Naive thymus-derived CD8-positive, alpha-beta T cell (primary cell): ENCODE measurements at regions not wholly inside any gene's neighbourhood (a gene's known extent, or its start where the extent isn't known, plus 50 kb on each side); places are given as distances from the start of the nearest gene placed in this dataset.
A peak's percentile ranks its signal among the peaks of the same experiment; 100 is the strongest.

ENCODE experiments used
- ATAC-seq, 2 donors: fragments of 150-1000 bp; cut with Tn5 transposase in 1 of 2; sonication (Bioruptor Pico), chemical (Tn5 transposase) in 1 of 2; 1 replicate in 1 of 2; 2 replicates in 1 of 2; pipeline ENCODE4 v1.10.0; 2021; ENCODE audit warnings: mild to moderate bottlenecking in 2 of 2, moderate library complexity in 2 of 2
- POLR2A ChIA-PET: fragments of 350-600 bp; sonication (Branson Sonifier 250); formaldehyde crosslinking; loops from one replicate; lab custom pipeline; 2021; ENCODE audit warnings: antibody characterized with exemption; lab: Charles Lee
- DNase-seq, 10 donors: peaks; one replicate each; pipeline versions ENCODE4 v3.0.0 to v3.0.0-alpha.2; 2020 to 2022
- H3K27ac Mint-ChIP-seq, 10 donors: one replicate each; pipeline ENCODE4 v1.8.0; 2020 to 2022; ENCODE audit warnings: mild to moderate bottlenecking in 10 of 10, mixed read lengths in 10 of 10, moderate library complexity in 4 of 10, inconsistent platforms in 1 of 10
- H3K27me3 Mint-ChIP-seq, 5 donors: one replicate each; pipeline ENCODE4 v1.8.0; 2021 to 2022; ENCODE audit warnings: mixed read lengths in 5 of 5
- H3K36me3 Mint-ChIP-seq, 3 donors: one replicate each; pipeline ENCODE4 v1.8.0; 2020 to 2022; ENCODE audit warnings: mixed read lengths in 3 of 3, mild to moderate bottlenecking in 2 of 3, inconsistent platforms in 1 of 3
- H3K4me1 Mint-ChIP-seq, 4 donors: one replicate each; pipeline ENCODE4 v1.8.0; 2021 to 2022; ENCODE audit warnings: mixed read lengths in 4 of 4
- H3K4me3 Mint-ChIP-seq, 10 donors: one replicate each; pipeline ENCODE4 v1.8.0; 2020 to 2022; ENCODE audit warnings: mild to moderate bottlenecking in 10 of 10, mixed read lengths in 10 of 10, moderate library complexity in 6 of 10, inconsistent platforms in 1 of 10
- H3K9me3 Mint-ChIP-seq, 9 donors: one replicate each; pipeline ENCODE4 v1.8.0; 2020 to 2022; ENCODE audit warnings: mixed read lengths in 9 of 9, mild to moderate bottlenecking in 3 of 9, inconsistent platforms in 1 of 9, moderate library complexity in 1 of 9

DNA sequence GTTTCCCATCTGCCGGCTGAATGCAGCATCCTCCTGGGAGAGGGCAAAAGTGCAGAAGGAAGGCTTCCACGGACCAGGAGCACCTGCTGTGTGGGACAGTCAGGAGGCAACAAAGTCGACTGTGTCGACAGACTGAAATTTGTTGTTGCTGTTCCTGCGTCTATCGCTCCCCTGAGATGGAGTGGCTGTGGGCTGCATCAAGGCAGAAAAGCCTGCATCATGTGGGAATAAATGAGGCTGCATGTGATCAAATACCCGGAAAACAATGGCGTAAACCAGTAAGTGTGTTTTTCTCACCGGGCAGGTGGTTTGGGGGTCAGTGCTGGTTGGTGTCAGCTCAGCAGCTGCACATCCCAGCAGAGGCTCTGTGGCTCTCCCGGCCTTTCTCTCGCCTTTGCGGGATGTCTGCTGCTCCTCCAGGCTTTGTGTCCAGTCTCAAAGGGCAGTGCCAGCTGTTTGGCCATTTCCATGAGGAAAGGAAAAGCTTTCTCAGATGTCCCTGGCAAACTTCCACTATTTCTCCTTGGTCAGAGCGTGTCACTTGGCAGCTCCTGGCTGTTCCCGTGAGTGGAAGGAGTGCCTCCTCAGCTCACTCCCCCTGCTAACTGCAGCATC, 262.4 kb downstream of the NDUFA10 start:
- H3K36me3 Mint-ChIP-seq = no peaks in the 10 kb centered on the region
- H3K4me3 Mint-ChIP-seq = no peak overlapping the region
- H3K27ac Mint-ChIP-seq = peak overlapping the region in 1 of 10 donors; percentile 23
- H3K27me3 Mint-ChIP-seq = peaks cover 0 to under 1% (median 0%) of the 10 kb centered on the region in 5 donors
- H3K4me1 Mint-ChIP-seq = peaks cover 0 to under 1% (median 0%) of the 10 kb centered on the region in 4 donors
- peak in 1 of 10 donors; percentile 41 for DNase-seq
- ATAC-seq = no peak
- H3K9me3 Mint-ChIP-seq = peaks cover 0 to 4% (median 0%) of the 10 kb centered on the region in 9 donors
- POLR2A ChIA-PET = no interaction called here

DNA sequence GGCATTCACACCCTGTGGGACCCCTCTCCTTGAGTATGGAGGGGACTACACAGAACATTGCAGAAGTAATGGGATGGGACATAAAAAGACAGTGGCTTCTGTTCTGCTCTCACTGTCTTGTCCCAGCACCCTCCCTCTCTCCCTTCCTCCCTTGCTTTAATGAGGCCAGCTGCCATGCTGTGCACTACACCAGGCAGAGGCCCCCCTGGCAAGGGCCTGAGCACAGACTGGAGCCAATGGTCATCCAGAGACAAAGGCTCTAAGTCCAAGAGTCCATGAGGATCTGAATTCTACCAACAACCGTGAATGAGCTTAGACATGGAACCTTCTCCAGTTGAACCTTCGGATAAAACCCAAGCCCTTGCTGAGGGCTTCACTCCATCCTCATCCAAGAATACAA, 263.0 kb downstream of the NDUFA10 start:
- Mint-ChIP-seq H3K9me3 (peaks cover 0 to 4% (median 0%) of the 10 kb centered on the region in 9 donors), H3K4me3 (no peak overlapping the region), H3K4me1 (peaks cover under 1 to 5% (median 4%) of the 10 kb centered on the region in 4 donors), H3K27me3 (peaks cover 0 to 4% (median 0%) of the 10 kb centered on the region in 5 donors), H3K36me3 (no peaks in the 10 kb centered on the region), H3K27ac (no peak overlapping the region)
- POLR2A ChIA-PET = interaction anchor here (0.6 kb wide), 1 partner anchor 93 kb away, joined by 6 read pairs; no protein-coding TSS in a partner anchor
- no peak for DNase-seq
- no peak for ATAC-seq

DNA sequence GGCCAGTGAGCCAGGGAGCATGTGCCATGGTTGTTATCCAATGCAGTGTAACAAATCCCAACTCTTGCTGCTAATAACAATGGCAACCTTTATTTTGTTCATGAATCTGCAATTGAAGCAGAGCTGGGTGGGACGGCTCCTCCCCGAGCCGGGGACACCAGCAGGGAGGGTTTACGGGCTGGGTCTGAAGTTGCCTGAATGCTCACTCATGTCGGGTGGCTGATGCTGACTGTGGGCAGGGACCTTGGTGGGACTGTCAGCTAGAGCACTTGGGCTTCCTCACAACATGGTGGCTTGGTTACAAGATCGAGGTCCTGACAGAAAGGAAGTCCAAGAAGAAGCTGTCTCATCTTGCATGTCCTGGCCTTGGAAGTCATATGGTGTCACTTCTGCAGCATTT, 264.5 kb downstream of the NDUFA10 start:
- Mint-ChIP-seq H3K4me1 (peaks cover 6 to 18% (median 7%) of the 10 kb centered on the region in 4 donors), H3K36me3 (no peaks in the 10 kb centered on the region), H3K27me3 (peaks cover 0 to 4% (median 0%) of the 10 kb centered on the region in 5 donors), H3K27ac (no peak overlapping the region), H3K4me3 (no peak overlapping the region), H3K9me3 (peaks cover 0 to 4% (median 0%) of the 10 kb centered on the region in 9 donors)
- ATAC-seq = no peak
- POLR2A ChIA-PET = no interaction called here
- DNase-seq = peak in 1 of 10 donors; percentile 22

DNA sequence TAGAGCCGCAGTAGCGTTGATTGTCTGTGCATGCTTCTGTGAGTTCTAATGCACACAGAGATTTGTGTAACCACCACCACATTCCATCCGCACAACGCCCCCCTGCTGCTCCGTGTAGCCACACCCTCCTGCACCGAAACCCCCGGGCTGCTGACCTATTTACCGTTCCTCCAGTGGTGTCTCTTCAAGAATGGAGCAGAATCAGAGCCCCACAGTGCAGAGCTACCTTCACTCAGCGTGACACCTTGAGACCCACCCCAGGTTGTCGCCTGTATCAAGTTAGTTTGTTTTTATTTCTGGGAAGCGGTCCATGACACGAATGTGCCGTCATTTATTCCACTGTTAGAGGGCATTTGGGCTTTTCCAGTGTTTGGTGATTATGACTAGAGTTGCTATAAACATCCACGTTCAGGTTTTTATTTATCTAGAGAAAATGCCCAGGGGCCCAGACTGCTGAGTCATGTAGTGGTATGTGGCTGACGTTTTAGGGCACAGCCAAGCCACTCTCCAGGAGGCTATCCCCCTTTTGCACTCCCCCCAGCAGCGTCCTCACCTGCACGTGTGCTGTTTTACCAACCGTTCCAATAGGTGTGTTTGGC, 266.8 kb downstream of the NDUFA10 start:
- no peak overlapping the region for H3K27ac Mint-ChIP-seq

DNA sequence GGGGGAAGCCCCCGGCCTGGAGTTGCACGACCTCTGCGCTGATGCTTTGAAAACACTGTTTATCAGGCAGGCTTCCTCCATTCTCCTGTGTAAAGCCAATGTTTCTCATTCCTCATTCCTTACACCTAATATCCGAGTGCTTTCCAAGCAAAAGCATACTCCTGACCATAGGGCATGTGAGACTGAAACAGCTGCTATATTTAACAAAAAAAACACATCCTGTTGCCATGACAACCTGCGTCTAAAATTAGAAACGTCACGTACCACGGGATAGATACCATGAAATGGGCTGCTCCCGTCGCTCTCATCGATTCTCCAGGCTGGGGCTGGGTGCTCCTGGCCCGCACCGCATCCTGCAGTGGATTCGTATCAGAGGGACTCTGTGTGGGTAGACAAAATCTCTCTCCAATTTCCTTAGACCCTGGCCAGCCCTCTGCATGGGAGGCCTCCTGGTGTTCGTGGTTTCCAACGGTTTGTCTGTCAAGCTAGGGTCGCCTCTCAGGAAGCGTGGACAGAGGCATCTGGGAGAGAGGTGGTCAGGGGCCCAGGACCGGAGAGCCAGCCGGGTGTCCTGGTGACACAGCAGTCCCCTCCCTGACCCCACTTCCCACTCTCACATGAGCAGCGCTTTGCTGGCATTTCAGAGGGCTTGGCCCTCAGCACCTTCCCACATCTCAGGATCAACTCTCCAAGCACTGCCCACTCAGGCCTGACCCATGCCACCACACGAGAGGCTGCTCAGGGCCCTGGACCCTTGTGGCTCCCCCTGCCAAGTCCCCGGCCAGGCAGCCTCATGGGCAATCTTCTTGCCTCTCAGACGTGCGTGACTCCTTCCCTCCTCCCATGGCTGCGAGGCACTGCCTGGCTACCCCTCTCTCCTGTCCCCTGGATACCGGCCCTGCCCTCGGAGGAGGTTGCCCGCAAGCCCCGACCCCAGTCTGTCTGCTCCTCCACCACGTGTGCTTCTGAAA, 268.1 kb downstream of the NDUFA10 start:
- DNase-seq = peak in 2 of 10 donors; percentile 6 to 16
- Mint-ChIP-seq H3K4me3 (peak overlapping the region in 2 of 10 donors; percentile 16 to 53), H3K27ac (peak overlapping the region in 7 of 10 donors; percentile 15 to 80 (median 61)), H3K27me3 (peaks cover 0 to 4% (median 0%) of the 10 kb centered on the region in 5 donors), H3K9me3 (peaks cover 0 to 11% (median 0%) of the 10 kb centered on the region in 9 donors), H3K4me1 (peaks cover 13 to 23% (median 18%) of the 10 kb centered on the region in 4 donors), H3K36me3 (no peaks in the 10 kb centered on the region)
- ATAC-seq = peak; percentile 37 to 61
- POLR2A ChIA-PET = no interaction called here

More for the DNA sequence above, 266.8 kb downstream of the NDUFA10 start:
- POLR2A ChIA-PET = no interaction called here
- peaks cover 7 to 20% (median 11%) of the 10 kb centered on the region in 4 donors for H3K4me1 Mint-ChIP-seq
- ATAC-seq (no peak), DNase-seq (no peak)
- H3K36me3 Mint-ChIP-seq = no peaks in the 10 kb centered on the region
- no peak overlapping the region for H3K4me3 Mint-ChIP-seq
- peaks cover 0 to 11% (median 0%) of the 10 kb centered on the region in 9 donors for H3K9me3 Mint-ChIP-seq
- H3K27me3 Mint-ChIP-seq = peaks cover 0 to 4% (median 0%) of the 10 kb centered on the region in 5 donors

DNA sequence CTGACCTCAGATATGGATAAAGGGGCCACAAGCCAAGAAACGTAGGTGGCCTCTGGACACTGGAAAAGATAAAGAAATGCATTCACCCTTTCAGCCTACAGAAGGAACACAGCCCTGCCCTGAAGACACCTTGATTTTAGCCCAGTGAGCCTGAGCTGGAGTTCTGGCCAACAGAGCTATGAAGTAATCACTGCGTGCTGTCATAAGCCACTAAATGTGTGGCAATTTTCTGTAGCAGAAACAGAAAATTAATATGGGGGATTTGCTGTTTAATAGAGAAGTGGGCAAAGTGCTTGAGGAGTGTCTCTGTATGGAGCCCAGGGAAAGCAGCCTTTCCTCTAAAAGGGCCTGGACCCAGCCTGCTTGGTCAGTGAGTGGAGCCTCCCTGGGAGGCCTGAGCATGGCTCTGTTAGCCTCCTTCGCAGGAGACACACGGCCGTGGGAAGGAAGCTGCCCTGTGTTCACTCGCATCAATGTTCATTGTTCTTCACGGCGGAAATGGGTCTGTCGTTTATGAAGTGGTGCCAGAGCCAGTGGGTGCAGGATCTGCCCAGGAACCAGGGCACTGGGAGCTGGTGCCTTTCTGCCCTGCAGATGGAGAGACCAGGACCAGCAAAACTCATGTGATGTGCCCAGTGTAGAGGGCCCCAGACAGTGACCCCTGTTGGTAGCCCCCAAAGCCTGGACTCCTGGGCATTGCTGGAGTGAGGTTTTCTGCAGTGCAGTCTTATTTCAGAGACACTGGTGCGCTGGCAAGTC, 268.9 kb downstream of the NDUFA10 start:
- peaks cover 17 to 30% (median 24%) of the 10 kb centered on the region in 4 donors for H3K4me1 Mint-ChIP-seq
- ATAC-seq = peak in 1 of 2 donors; percentile 29
- H3K9me3 Mint-ChIP-seq = peaks cover 0 to 11% (median 0%) of the 10 kb centered on the region in 9 donors
- H3K27me3 Mint-ChIP-seq = peaks cover 0 to 4% (median 0%) of the 10 kb centered on the region in 5 donors
- DNase-seq = no peak
- H3K27ac Mint-ChIP-seq = peak overlapping the region in 1 of 10 donors; percentile 66
- H3K4me3 Mint-ChIP-seq = peak overlapping the region in 1 of 10 donors; percentile 53
- no peaks in the 10 kb centered on the region for H3K36me3 Mint-ChIP-seq
- POLR2A ChIA-PET = no interaction called here

DNA sequence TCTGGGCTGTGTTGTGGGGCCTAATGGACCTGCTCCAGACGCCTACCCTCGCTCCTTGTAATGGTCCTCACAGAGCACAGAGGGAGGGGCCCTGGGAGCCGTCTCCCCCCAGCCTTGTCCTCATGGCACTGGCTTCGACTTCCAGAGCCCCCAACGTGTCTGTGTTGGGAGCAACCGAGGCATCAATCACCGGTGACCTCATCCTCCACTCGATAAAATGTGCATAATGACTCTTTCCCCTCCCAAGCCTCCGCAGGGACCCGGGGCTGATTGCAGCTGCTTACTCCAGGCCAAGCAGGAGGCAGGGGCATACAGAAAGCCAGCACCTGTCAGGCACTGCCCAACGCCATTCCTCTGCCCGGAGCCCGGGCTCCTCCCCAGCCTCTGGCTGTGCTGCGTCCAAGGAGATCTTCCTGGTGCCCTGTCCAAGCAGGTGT, 271.7 kb downstream of the NDUFA10 start:
- Mint-ChIP-seq H3K36me3 (no peaks in the 10 kb centered on the region), H3K4me1 (peaks cover 17 to 33% (median 26%) of the 10 kb centered on the region in 4 donors), H3K4me3 (peak overlapping the region in 2 of 10 donors; percentile 53 to 69), H3K9me3 (peaks cover 0 to 11% (median 0%) of the 10 kb centered on the region in 9 donors), H3K27me3 (peaks cover 0 to 4% (median 0%) of the 10 kb centered on the region in 5 donors), H3K27ac (peak overlapping the region in 2 of 10 donors; percentile 65 to 67)
- no peak for ATAC-seq
- POLR2A ChIA-PET = no interaction called here
- no peak for DNase-seq

DNA sequence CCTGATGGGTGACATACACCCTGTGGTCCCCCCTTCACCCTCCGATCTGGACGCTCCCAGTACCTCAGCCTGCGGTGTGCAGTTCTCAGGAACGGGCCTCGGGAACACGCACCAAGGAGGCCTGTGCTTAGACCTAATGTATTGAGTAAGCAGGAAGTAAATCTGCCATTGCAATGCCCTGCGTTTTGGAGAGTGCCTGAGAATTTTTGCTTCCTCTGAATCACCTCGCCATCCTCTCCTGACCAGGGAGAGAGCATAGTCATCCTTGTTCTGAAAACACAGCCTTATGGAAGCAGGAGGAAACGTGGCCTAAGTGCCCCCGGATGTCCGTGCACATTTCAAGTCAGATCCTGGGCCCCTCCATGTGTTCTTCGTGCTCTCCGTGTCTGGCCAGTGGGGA, 272.2 kb downstream of the NDUFA10 start:
- no peak for ATAC-seq
- Mint-ChIP-seq H3K9me3 (peaks cover 0 to 11% (median 0%) of the 10 kb centered on the region in 9 donors), H3K4me3 (peak overlapping the region in 1 of 10 donors; percentile 53), H3K36me3 (no peaks in the 10 kb centered on the region), H3K27ac (peak overlapping the region in 1 of 10 donors; percentile 35), H3K4me1 (peaks cover 19 to 35% (median 28%) of the 10 kb centered on the region in 4 donors), H3K27me3 (peaks cover 0 to 4% (median 0%) of the 10 kb centered on the region in 5 donors)
- POLR2A ChIA-PET = no interaction called here
- DNase-seq = no peak

DNA sequence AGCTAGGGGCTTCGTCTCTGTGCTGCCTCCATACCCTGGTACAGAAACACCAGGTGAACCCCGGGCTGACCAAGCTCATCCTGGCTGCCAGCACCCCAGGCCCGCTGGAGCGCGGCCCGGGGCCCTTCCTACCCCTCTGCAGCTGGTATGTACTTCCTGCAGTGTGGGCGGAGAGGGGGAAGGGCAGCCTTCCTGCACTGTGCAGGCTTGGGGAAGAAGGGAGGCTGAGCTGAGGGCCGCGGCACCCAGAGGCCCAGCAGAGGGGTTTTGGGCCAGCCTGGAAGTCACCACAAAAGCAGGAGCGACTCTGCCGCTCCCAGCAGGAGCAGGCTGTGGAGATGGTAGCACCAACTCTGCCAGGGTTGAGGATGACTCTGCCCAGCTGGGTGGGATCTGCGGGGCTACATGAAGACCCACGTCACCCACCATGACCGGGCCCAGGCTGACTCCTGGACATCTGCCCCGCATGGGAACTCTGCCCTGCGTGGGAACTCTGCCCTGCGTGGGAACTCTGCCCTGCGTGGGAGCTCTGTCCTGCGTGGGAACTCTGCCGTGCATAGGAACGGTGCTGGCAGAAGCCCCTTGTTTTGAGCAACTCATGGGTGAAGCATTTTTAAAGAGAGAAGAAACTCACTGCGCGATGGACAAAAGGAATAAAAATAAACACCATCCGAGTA, 273.3 kb downstream of the NDUFA10 start:
- peak overlapping the region; percentile 20 to 73 (median 54) for H3K27ac Mint-ChIP-seq
- H3K9me3 Mint-ChIP-seq = peaks cover 0 to 11% (median 0%) of the 10 kb centered on the region in 9 donors
- DNase-seq (peak in 9 of 10 donors; percentile 12 to 70 (median 27)), ATAC-seq (peak; percentile 85 to 95)
- POLR2A ChIA-PET = interaction anchor here (1.2 kb wide), 1 partner anchor 273 kb away, joined by 3 read pairs; the partner anchor contains the start of gene NDUFA10
- peak overlapping the region; percentile 36 to 76 (median 66) for H3K4me3 Mint-ChIP-seq
- H3K27me3 Mint-ChIP-seq = no peaks in the 10 kb centered on the region
- H3K36me3 Mint-ChIP-seq = no peaks in the 10 kb centered on the region
- peaks cover 16 to 36% (median 26%) of the 10 kb centered on the region in 4 donors for H3K4me1 Mint-ChIP-seq

DNA sequence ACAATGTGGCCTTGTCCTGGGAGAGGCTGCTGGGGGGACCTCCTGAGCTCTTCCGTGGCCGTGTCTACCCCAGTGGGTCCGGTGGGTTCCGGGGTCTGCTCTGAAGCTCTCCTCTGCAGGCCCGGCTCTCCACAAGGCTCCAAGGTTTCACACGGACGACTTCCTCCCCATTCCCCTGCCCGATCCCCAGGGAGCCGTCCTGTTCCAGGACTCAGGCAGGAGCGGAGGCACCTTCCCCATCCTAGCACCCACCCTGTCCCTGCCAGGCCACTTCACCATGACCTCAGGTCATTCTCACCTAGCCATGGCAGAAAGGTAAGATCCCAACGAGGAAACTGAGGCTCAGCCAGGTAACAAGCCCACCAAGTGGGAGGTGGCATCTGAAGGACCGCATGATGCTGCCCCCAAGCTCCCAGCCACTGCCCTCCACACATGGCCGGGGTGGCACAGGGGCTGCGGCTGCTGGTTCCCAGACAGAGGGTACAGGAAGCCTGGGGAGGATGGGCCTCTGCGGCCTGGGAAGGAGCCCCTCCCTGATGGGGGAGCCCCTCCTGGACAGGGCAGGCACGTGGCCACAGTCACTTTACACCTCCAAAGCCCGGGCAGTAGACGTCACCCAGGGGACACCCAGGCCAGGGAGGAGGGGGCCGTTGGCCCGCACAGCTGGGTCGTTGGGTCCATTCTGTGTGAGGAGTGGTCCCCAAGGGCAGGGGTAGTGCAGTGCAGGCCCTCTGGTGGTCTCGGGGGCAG, 274.0 kb downstream of the NDUFA10 start:
- DNase-seq (no peak), ATAC-seq (peak in 1 of 2 donors; percentile 22)
- peak overlapping the region in 7 of 10 donors; percentile 52 to 76 (median 68) for H3K4me3 Mint-ChIP-seq
- POLR2A ChIA-PET = interaction anchor here (1.2 kb wide), 1 partner anchor 274 kb away, joined by 3 read pairs; the partner anchor contains the start of gene NDUFA10
- peak overlapping the region in 6 of 10 donors; percentile 26 to 71 (median 58) for H3K27ac Mint-ChIP-seq
- H3K27me3 Mint-ChIP-seq = no peaks in the 10 kb centered on the region
- H3K4me1 Mint-ChIP-seq = peaks cover 16 to 35% (median 21%) of the 10 kb centered on the region in 4 donors
- no peaks in the 10 kb centered on the region for H3K36me3 Mint-ChIP-seq
- H3K9me3 Mint-ChIP-seq = peaks cover 0 to 11% (median 0%) of the 10 kb centered on the region in 9 donors
